ENCODE measurements at regions not wholly inside any gene's neighbourhood (a gene's known extent, or its start where the extent isn't known, plus 50 kb on each side); places are given as distances from the start of the nearest gene placed in this dataset.

DNA sequence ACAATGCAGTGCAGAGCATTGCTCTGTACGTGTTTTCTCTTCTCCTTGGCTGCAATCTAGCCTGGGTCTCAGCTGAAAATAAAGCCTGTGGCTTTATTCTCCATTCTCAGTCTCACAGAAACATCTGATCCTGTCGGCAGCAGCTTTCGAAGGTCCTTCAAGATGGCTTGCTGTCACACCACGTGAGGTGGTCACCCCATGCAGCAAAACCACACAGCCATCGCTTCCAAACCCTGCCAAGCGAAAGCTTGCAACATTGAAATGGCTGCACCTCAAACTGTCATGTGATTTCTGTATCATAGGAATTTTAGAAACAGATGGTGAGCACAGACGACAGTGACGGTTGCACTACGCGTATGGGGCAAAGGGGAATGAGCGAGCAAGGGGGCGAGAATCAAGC lies 98.5 kb upstream of the SMARCA2 start:
- TF ChIP-seq, protein P1, sequence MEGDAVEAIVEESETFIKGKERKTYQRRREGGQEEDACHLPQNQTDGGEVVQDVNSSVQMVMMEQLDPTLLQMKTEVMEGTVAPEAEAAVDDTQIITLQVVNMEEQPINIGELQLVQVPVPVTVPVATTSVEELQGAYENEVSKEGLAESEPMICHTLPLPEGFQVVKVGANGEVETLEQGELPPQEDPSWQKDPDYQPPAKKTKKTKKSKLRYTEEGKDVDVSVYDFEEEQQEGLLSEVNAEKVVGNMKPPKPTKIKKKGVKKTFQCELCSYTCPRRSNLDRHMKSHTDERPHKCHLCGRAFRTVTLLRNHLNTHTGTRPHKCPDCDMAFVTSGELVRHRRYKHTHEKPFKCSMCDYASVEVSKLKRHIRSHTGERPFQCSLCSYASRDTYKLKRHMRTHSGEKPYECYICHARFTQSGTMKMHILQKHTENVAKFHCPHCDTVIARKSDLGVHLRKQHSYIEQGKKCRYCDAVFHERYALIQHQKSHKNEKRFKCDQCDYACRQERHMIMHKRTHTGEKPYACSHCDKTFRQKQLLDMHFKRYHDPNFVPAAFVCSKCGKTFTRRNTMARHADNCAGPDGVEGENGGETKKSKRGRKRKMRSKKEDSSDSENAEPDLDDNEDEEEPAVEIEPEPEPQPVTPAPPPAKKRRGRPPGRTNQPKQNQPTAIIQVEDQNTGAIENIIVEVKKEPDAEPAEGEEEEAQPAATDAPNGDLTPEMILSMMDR (IDR thresholded peaks at IDR 0.05; ENCODE audit: insufficient read depth, low read depth, low read length, missing control alignments): no peak
- no peak overlapping the region for H3K4me3 ChIP-seq (ENCODE audit: low read length)
- no peak for DNase-seq (ENCODE audit: low read depth)

DNA sequence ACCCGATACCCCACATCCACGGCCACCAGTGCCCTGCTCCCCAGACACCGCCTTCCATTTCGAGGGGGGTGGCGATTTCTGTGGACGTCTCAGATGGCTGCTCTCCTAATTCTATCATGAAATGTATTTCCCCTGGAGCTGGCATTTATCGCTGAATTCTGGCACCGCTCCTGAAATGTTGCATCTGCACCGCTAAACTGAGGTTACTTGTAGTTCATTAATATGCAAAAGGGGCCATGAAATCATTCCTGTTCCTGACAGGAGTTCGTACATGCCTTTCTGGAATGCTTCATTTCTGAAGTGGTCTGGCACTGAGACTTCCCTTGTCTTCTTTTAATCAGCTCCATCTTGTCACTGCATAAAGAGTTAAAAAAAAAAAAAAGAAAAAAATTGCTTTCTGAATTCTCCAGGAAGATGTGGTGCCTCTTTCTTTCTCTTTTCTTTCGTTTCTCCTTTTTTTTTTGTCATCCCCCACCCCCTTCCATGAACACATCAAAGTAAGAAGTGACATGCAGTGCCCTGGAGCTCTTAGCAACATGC lies 97.7 kb upstream of the SMARCA2 start:
- TF ChIP-seq, protein P1 (IDR thresholded peaks at IDR 0.05; ENCODE audit: insufficient read depth, low read depth, low read length, missing control alignments): no peak
- H3K4me3 ChIP-seq (ENCODE audit: low read length): no peak overlapping the region
- no peak for DNase-seq (ENCODE audit: low read depth)

- TF ChIP-seq, protein P1 (IDR thresholded peaks at IDR 0.05; ENCODE audit: insufficient read depth, low read depth, low read length, missing control alignments): no peak
- no peak for DNase-seq (ENCODE audit: low read depth)
- H3K4me3 ChIP-seq (ENCODE audit: low read length): no peak overlapping the region
Measured at GRCh38 chr9:1918108-1918507, 97.0 kb upstream of the SMARCA2 start.

GRCh38 chr9:1918622-1919021 lies 96.5 kb upstream of the SMARCA2 start:
- no peak for DNase-seq (ENCODE audit: low read depth)
- H3K4me3 ChIP-seq (ENCODE audit: low read length): no peak overlapping the region
- TF ChIP-seq, protein P1 (IDR thresholded peaks at IDR 0.05; ENCODE audit: insufficient read depth, low read depth, low read length, missing control alignments): no peak

- no peak for DNase-seq (ENCODE audit: low read depth)
- TF ChIP-seq, protein P1 (IDR thresholded peaks at IDR 0.05; ENCODE audit: insufficient read depth, low read depth, low read length, missing control alignments): no peak
Measured at GRCh38 chr9:1919229-1919628, 95.9 kb upstream of the SMARCA2 start.

DNA sequence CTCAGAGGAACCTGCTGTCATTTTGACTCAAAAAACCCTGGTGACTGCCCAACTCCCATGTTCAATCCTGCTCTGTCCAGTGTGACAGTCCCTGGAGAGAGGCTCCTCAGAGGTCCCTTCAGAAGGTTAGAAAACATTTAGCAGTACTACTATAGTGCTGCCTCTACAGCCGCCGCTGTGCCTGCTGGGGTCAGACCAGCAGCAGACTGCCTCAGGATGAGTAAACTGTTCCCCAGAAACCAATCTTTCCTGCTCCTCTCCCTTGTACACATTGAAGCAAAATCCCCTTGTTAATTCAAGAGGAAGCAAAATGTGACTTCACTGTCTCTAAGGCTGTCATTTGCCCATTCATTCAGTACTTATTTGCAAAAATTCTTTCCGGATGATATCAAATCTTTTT lies 94.8 kb upstream of the SMARCA2 start:
- no peak overlapping the region for H3K4me3 ChIP-seq (ENCODE audit: low read length)
- TF ChIP-seq, protein P1 (IDR thresholded peaks at IDR 0.05; ENCODE audit: insufficient read depth, low read depth, low read length, missing control alignments): no peak

More at GRCh38 chr9:1919229-1919628, 95.9 kb upstream of the SMARCA2 start:
- no peak overlapping the region for H3K4me3 ChIP-seq (ENCODE audit: low read length)

GRCh38 chr9:1922026-1922425 lies 93.1 kb upstream of the SMARCA2 start:
- TF ChIP-seq, protein P1 (IDR thresholded peaks at IDR 0.05; ENCODE audit: insufficient read depth, low read depth, low read length, missing control alignments): no peak
- H3K4me3 ChIP-seq (ENCODE audit: low read length): no peak overlapping the region
- no peak for DNase-seq (ENCODE audit: low read depth)

More for the DNA sequence above, 94.8 kb upstream of the SMARCA2 start:
- DNase-seq (ENCODE audit: low read depth): peak; percentile 14
